Right lung (tissue), 2 donors: ENCODE measurements at regions not wholly inside any gene's neighbourhood (a gene's known extent, or its start where the extent isn't known, plus 50 kb on each side); places are given as distances from the start of the nearest gene placed in this dataset.

Source experiments
- DNase-seq, 2 donors: peaks; one replicate each; pipeline ENCODE4 v3.0.0-alpha.2; 2013

DNA sequence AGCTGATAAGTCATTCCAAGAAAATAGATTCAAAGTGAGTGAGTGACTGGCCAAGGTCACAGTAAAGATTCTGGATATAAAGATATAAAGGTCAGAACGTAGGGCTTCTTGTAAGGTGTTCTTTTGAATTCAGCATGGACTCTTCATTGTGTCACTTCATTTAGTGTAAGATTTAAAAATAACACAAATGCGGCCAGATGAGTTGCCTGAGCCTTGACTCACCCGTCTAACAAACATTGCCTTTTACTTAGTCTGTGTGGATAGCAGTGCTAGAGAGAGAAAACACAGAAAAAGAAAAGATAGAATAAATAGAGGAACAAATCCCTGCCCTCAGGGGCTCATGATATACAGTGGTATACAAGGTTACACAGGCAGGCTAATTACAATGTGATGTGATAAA is 223.4 kb downstream of the PLPP3 start:
- DNase-seq: no peak

DNA sequence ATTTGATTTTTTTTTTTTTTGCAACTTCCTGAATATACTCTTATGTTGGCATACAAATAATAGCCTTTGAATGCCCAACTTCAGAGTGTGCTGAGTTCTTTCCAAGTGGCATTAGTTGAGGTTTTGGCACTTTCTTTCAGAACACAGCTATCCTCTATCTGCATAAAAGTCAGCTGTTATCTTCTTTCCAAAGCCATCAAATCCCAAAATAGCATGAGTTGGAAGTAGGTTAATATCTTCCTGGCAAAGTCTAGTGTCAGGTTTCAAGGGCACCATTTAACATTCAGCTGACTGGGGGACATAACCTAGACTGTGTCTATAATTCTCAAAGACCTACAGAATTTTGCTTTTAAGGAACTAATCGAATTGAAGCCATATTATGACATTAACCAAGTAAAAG is 223.9 kb downstream of the PLPP3 start:
- DNase-seq: no peak

DNA sequence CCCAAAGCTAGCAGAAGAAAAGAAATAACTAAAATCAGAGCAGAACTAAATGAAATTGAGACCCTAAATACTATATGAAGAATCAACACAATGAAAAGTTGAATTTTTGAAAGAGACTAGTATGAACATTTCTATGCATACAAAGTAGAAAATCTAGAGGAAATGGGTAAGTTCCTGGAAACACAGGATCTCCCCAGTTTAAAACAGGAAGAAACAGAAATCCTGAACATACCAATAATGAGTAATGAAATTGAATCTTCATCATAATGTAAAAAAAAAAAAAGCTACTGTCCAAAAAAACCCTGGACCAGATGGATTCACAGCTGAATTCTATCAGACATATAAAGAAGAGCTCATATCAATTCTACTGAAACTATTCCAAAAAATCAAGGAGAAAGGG is 233.5 kb downstream of the PLPP3 start:
- no peak for DNase-seq

DNA sequence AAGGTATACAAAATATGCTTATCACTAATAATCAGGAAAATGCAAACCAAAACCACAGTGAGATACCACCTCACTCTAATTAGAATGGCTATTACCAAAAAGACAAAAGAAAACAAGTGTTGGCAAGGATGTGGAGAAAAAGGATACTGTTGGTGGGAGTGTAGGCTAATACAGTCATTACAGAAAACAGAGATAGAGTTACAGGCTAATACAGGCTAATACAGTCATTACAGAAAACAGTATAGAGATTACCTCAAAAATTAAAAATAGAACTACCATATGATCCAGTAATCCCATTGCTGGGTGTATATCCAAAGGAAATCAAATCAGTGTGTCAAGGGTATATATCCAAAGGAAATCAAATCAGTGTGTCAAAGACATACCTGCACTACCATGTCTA is 238.4 kb downstream of the PLPP3 start:
- no peak for DNase-seq

DNA sequence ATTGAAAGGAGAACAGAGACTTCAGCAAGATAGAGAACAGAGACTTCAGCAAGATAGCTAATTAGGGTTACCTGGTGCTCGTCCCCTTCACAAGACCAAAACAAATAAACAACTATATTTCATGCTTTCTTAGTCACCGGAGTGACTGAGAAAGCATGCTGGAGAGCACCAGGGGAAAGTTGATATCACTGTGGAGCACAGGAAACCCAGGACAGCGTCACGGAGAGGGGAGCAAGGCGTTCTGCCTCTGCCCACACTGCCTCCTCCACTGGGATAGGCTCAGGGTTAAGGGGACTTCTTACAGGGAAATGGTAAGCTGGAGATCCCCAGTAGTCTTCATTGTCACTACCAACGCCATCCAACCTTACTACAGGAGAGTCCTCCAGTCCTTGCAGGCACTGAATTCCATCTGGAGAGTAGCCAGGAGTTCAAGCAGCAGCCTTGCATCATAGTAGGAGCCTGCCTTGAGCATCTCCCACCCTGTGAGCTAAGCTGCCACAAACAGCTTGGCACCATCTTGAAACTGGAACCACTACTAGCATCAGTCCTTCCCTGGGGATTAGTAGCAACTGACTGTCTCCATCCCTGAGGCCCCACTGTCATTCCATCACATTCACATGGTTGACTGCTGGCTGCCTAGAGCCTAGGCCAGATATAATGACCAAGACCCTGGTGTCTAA is 239.4 kb downstream of the PLPP3 start:
- no peak for DNase-seq

DNA sequence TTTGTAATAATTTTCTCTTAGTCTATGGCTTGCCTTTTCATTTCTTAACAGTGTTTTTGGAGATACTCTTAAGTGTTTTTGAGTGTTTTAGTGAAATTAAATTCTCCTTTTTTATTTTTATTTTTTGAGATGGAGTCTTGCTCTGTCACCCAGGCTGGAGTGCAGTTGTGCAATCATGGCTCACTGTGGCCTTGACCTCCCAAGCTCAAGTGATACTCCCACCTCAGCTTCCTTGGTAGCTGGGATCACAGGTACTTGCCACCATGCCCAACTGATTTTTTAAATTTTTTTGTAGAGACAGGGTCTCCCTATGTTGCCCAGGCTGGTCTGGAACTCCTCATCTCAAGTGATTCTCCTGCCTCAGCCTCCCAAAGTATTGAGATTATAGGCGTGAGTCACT is 240.3 kb downstream of the PLPP3 start:
- DNase-seq: no peak

DNA sequence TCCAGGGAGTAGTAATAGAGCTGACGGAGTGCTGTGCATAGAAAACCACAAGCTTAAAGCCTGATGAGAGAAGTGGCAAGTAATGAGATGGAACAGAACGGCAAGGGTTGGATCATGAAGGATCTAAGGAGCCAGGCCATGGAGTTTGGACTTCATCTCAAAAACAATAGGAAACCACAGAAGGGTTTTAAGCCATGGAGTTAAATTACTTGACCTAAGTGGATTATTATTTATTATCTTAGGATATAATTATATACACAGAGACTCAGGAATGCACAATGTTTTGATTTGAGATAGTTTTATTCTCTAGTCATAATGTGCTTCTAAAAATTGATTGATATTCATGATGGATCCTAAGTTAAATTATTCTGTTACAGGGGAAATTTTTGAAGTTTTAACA is 242.4 kb downstream of the PLPP3 start:
- DNase-seq: no peak

DNA sequence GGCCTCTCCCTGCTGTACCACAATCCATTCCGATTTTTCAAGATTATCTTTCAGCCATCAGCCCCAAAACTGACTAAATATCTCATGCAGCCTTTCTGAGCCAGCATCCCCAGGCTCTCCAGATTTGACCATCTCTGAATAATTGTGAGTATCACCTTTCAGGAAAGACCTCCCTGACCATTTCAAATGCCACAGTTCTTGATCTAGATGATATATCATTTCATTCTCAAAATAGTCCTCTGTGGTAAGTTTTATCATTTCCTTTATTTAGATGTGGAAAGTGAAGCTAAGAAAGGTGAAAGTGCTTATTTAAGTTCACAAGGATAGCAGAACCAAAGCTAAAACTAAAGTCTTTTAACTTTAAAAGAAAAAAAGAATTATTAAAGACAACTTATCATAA is 244.0 kb downstream of the PLPP3 start:
- DNase-seq: no peak

DNA sequence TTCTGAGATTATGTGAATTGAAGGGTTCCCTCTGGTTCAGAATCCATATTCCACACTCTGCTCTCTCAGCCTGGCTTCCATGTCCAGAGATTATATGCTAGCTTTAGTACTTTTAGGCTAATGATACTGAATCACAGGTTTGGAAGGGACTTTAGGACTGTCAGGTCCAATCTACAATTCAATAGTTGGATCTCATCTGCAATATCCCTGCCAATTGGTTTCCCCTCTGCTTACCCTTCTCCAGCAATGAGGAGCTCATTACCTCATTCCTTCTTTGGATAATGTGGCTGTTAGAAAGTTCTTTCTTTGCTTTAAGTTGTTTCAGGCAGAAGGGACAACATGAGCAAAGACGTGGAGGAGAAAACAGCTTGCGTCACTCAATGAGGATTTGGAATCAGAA is 245.3 kb downstream of the PLPP3 start:
- DNase-seq: no peak

DNA sequence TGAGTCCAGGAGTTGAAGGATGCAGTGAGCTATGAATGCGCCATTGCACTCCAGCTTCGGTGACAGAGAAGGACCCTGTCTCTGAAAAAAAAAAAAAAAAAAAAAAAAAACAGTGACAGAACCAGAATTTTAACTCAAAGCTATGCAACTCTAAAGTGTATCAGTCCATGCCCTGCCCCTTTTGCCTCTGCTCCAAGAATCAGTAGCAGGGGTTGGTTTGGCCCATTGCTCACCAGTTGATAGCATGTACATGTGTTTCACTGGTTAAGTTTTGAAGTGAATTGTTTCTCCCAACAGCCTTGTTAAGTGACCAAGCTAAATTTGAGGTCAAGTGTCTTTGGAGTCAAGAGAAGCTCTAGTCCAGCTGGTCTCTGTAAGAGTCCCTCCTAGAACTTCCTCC is 245.9 kb downstream of the PLPP3 start:
- no peak for DNase-seq

DNA sequence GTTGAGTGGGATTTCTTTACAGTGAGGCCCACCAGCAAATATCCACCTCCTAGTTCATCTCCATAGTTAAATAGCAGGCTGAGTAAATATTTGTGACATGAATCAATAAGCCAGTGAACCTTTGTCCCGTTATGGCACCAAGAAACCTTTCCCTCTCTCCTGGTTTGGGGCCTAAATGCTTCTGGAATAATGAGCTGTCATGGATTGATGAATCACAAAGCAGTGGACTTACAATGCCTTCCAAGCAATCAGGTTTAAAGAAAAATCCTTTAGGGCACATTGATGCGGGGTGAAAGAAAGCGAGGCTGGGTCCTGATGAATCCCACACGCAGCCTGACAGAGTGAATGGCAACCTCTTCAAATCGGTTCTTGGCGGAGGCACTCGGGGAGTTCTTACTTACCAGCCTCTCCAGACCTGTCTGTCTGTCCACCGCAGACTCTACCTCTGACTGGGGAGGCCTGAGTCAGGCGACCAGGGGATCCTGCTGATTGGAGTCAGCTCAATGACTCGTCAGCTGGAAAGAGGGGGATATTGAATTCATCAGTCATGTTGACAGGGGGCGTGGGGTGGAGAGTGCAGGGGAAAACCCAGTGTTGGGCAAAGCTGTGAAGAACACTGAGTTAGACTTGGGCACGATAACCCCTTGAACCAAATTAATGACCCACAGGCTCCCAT is 247.3 kb downstream of the PLPP3 start:
- no peak for DNase-seq

DNA sequence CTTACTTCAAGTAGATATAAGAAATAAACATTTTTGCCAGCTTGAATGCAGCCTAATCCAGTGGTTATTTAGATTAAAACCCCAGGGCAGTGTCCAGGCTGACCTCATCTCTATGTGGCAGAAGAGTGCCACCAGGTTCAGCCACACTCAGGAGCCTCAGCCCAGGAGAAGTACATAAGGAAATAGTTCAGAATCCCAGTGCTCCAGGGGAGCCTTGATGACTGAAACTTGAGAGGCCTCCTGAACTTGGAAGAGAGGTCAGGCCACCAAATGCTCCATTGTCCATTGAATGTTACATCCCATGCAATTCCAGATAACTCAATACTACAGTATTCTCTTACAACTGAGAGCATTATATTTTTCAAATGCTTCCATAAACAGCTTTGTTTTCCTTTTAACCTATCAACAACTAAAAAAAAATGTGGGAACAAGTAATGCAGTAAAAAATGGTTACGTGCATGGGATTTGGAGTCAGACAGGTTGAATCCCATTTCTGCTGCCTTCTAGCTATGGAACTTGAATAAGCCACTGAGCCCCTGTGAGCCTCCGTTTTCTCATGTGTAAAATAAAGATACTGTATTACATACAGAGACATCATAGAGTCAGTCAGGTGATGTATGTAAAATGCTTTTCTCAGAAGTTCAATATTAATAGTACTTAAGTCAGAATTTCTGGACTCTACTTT is 248.0 kb downstream of the PLPP3 start:
- no peak for DNase-seq

DNA sequence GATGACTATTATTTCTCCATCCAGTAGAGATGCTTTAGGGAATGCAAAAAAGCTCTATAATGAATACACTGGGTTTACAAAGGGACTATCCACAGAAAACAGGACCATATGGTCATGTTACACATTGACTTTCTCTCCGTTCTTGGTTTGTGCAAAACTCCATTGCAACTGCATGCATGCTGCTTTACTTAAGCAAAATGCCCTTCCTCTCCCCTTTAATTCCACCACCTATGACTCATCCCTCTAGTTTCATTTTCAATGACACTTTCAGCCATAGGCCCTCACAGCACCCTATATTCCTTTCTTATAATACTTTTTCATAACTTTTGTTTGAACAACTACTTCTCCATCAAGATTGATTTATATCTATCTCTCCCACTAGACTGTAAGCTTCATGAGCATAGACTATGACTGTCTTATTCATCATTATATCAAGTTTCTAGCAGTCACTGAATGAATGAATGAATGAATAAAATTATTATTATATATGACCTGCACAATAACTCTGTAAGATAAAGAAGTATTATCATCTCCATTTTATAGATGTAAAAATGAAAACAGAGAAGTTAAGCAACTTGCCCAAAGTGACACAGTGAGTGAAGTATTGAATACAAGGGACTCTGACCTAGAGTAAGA is 248.9 kb downstream of the PLPP3 start:
- DNase-seq: no peak

DNA sequence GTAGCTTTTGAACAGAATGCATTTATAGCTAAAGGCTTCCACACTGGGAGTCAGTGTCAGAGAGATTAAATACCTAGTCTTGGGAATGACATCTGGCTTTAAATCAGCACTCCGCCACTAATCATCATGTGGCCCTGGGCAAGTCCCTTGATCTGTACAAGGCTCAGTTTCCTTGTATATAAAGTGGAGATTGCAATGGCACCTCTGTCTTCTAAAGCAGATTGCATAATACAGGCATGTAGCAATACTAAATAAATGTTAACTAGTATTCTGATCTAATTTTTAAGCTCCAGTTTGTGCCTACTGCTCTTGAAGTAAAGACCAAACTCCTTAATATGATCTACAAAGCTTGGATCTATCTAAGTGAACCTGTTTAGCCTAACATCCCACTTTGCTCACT is 249.4 kb downstream of the PLPP3 start:
- no peak for DNase-seq

DNA sequence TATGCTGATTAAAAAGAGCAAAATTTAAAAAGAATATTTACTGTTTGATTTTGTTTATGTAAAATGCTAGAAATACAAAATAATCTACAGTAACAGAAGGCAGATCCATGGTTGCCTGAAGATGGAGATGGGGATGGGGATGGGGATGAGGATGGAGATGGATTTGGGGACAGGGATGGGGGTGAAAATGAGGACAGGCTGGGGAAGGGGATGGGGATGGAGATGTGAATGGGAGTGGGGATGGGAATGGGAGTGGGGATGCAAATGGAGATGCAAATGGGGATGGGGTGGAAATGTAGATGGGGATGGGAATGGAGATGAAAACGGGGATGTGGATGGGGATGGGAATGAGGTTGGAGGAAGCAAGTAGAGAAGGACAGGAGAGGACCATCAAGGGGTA is 252.2 kb downstream of the PLPP3 start:
- no peak for DNase-seq

DNA sequence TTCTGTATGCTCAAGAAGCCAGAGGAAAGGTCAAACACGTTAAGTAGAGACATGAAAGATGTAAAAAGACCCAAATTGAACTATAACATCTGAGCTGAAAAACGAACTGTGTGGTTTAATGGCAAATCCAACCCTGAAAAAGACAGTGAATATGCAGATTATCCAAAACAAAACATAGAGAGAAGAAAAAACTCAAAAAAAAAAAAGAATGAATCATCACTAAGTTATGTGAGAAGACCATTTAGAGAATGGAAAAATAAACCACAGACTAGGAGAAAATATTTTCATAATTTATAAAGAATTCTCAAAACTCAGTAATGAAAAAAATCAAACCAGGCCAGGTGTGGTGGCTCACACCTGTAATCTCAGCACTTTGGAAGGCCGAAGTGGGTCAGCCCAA is 253.3 kb downstream of the PLPP3 start:
- DNase-seq: no peak

DNA sequence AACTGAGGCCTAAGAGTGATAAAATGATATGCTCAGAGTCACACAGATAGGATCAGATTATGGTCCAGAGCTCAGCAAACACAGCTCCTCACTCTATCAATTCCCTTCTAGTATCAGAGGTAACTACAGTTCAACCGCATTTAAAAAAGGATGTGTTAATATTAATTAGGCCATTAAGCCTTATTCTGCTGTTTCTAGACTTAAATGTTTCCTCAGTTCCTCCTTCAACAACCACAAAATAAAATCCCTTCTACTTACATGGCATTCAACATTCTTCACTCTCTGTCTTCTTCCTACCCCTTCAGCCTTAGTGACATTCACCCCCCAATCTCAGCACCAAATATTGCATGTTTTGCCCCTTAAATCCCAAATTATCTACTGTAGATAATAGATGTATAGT is 254.9 kb downstream of the PLPP3 start:
- DNase-seq: no peak

DNA sequence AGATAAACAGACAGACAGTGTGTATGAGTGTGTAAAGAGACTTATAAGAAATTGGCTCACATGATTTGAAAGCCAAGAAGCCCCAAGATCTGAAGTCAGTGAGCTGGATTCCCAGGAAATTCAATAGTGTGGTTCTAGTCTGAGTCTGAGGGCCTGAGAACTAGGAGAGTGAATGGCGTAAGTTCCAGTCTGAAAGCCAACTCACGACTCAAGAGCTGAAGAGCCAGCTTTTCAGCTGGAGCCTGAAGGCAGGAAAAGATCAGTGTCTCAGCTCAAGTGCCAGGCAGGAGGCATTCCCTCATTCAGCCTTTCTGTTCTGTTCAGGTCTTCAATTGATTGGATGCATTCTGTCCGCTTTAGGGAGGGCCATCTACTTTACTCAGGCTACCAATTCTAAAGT is 257.2 kb downstream of the PLPP3 start:
- DNase-seq: no peak

DNA sequence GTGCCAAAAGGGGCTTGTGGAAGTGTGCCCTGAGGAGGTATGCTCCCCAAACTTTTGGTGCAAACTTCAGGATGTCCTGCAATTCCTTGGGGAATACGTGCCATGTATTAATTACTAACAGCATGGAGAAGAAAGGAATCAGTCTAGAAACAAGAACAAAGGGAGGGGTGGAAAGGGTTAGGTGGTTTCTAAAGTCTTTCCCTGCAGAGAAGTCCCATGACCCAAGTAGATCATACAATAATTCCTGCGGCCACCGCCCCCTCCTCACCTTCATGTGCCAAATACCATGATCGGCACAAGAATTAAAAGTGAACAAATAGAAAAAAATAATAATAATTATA is 258.2 kb downstream of the PLPP3 start:
- DNase-seq: no peak

DNA sequence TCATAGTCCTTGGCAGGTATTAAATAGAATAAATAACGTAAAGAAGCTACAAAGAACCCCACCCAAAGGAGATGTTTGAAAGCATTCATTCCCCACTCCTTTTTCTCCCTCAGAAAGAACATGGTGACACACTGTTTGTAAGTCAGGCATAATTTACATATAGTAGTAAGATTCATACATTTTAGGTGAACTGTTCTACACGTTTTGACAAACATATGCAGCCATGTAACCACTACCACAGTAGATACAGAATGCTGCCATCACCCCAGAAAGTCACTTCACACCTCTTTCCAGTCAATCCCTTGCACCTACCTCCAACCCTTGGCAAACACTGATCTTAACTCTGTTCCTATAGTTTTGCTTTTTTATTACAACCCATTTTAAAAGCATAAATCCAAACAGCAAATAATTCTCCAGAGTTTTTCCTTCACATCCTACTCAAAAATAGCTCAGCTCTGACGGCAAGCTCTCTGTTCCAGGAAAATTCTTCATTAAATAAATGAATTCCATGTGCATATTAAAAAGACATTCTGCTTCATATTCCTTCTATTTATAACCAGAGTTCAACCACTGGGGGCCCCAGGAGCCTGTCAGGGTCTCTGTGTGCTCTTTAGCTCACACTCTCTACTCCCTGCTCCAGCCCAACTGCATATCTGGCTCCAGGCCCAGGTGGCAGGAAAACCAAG is 258.8 kb downstream of the PLPP3 start:
- peak in 1 of 2 donors; percentile 7 for DNase-seq

DNA sequence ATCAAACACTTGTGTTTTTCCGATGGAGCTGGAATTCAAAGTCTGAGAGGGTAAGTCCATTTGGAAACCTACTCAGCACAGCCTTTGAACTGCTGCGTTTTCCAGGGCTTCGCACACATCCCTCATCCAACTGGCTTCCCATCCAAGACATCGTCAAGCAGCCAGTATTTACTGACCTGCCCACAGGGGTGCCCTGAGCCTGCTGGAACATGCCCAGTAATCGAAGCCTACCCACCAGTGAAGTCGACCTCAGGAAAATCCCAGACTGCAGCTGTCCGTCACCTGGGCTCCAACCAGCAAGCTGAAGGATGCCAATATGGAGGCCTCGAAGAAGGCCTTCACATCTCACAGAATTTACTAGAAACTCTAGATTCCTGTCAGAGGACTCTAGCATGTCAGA is 261.6 kb downstream of the PLPP3 start:
- DNase-seq: no peak

DNA sequence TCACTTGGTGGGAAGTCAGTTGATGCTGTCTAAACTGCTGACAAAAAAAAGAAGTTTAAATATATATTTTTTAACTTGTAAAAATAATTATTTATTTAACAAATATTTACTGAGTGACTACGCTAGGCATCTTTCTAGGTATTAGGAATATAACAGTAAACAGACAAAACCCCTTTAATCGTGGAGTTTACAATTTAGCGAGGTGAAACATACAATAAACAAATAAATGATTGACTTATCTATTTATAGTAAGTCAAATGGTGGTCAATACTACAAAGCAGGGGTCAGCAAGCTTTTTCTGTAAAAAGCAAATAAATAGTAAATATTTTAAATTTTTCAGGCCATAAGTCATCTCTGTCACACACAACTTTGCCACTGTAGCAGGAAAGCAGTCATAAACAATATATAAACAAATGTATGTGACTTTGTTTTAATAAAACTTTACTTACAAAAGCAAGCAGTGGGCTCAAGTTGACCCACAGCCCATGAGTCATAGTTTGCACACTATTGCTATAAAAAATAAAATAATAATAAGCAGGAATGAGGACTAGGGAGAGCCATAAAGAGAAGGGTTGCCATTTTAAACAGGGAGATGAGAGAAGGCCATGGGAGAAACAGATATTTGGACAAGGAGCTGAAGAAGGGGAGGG is 263.9 kb downstream of the PLPP3 start:
- no peak for DNase-seq
